OCI-LY7 (cell line): ENCODE measurements at regions not wholly inside any gene's neighbourhood (a gene's known extent, or its start where the extent isn't known, plus 50 kb on each side); places are given as distances from the start of the nearest gene placed in this dataset.

Experiments
- BruUV-seq: library from RNA; stranded (reverse); fragments of 400-500 nt; replicated peaks from 2 replicates; lab custom pipeline; 2021; lab: Mats Ljungman, UMichigan
- CTCF ChIA-PET: fragments of 300-600 bp; sonication (Branson Sonifier 250); formaldehyde crosslinking; loops from one replicate; lab custom pipeline; 2022; ENCODE audit warnings: antibody characterized with exemption; ENCODE audit not compliant: unreplicated experiment; lab: Charles Lee
- POLR2A ChIA-PET: fragments of 300-600 bp; sonication (Branson Sonifier 250); formaldehyde crosslinking; loops from one replicate; lab custom pipeline; 2022; ENCODE audit warnings: antibody characterized with exemption; lab: Charles Lee
- DNase-seq: peaks from one replicate; pipeline ENCODE4 v3.0.0-alpha.2; 2015; ENCODE audit warnings: low spot score
- H2AFZ ChIP-seq: fragments of 200-600 bp; sonication (generic), shearing (Covaris generic); 2 replicates; pipeline ENCODE4 v1.6.1; 2014; ENCODE audit warnings: mild to moderate bottlenecking, antibody characterized with exemption, low read length, moderate library complexity
- H3K27ac ChIP-seq: fragments of 200-600 bp; sonication (generic); 2 replicates; pipeline ENCODE4 v1.5.1; 2014; ENCODE audit warnings: mixed run types, low read depth, mild to moderate bottlenecking, moderate library complexity, low read length, inconsistent platforms; ENCODE audit not compliant: poor library complexity, severe bottlenecking
- H3K36me3 ChIP-seq: fragments of 200-600 bp; sonication (generic); 2 replicates; pipeline ENCODE4 v1.6.1; 2014; ENCODE audit warnings: mild to moderate bottlenecking, antibody characterized with exemption, low read length, moderate library complexity, mixed read lengths; ENCODE audit not compliant: insufficient read depth
- H3K4me1 ChIP-seq: fragments of 200-600 bp; sonication (generic); 2 replicates; pipeline ENCODE4 v1.5.1; 2014; ENCODE audit warnings: mild to moderate bottlenecking, low read length; ENCODE audit not compliant: insufficient read depth, poor library complexity, severe bottlenecking
- H3K4me2 ChIP-seq: fragments of 200-600 bp; sonication (generic); 2 replicates; pipeline ENCODE4 v1.6.1; 2014; ENCODE audit warnings: mild to moderate bottlenecking, low read length
- H3K4me3 ChIP-seq: fragments of 200-600 bp; sonication (generic); 2 replicates; pipeline ENCODE4 v1.5.1; 2014; ENCODE audit warnings: mild to moderate bottlenecking, low read depth, low read length; ENCODE audit not compliant: poor library complexity, severe bottlenecking
- H3K79me2 ChIP-seq: fragments of 200-600 bp; sonication (generic); 2 replicates; pipeline ENCODE4 v1.6.1; 2016; ENCODE audit warnings: low read depth, mild to moderate bottlenecking, low read length, moderate library complexity, mixed read lengths; ENCODE audit not compliant: insufficient read depth
- H3K9me2 ChIP-seq: fragments of 200-600 bp; sonication (generic); 2 replicates; pipeline ENCODE4 v1.6.1; 2016; ENCODE audit warnings: mild to moderate bottlenecking, low read length, mixed read lengths; ENCODE audit not compliant: insufficient read depth
- H3K9me3 ChIP-seq: fragments of 200-600 bp; sonication (generic); 2 replicates; pipeline ENCODE4 v1.6.1; 2014; ENCODE audit warnings: mild to moderate bottlenecking, mixed run types, low read length, mixed read lengths
- H4K20me1 ChIP-seq: fragments of 200-600 bp; sonication (generic); 2 replicates; pipeline ENCODE4 v1.6.1; 2014; ENCODE audit warnings: mild to moderate bottlenecking, antibody characterized with exemption, low read length, moderate library complexity, mixed read lengths; ENCODE audit not compliant: insufficient read depth
- CTCF ChIP-seq: fragments of 200-600 bp; sonication (generic); conservative IDR thresholded peaks from 2 replicates; pipeline ENCODE4 v1.5.1; 2014; ENCODE audit warnings: mild to moderate bottlenecking, antibody characterized with exemption, low read length, moderate library complexity, mixed read lengths
- EZH2phosphoT487 ChIP-seq: fragments of 200-600 bp; sonication (generic); IDR thresholded peaks from 2 replicates; pipeline ENCODE4 v1.6.1; 2018; ENCODE audit warnings: low read depth, borderline replicate concordance, mild to moderate bottlenecking, mixed run types, antibody characterized with exemption, low read length, moderate library complexity, mixed read lengths
- intact Hi-C: fragments of 100-400 bp; cut with micrococcal nuclease; formaldehyde crosslinking; loops from one replicate; pipeline ENCODE4 v1.10.0; 2022; ENCODE audit not compliant: unreplicated experiment

DNA sequence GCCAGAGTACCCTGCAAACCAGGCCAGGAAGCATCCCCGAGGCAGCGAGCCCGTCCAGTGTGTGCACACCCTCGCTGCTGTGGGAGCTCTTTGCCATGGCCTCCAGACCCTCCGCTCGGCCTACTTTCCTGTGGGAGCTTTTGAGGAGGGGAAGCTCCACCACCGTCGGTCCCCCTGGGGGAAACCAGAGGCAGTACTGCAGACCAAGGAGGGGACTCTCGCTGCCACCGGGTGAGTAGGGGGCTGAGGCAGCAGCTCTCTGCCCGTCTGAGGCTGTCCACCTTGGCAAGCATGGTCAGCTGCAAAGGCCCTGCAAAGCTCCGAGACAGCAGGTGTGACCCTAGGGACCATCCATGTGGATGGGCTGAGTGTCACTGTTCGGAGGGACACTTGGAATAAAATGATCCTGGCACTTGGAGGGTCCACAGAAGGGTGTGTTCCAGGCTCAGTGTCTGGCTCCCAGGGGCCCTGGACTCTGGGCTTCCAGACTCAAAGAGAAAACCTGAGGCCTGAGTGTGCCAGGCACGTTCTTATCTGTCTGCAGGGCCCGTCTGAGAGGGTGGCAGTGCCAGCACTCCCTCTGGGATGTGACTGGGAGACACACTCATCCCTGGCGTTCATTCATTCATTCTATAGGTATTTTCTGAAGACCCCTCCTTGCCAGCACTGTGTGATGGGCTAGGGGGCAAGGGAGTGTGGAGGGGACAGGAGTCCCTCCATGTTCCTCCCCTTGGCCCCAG lies 282.8 kb upstream of the HS6ST1 start:
- Histone ChIP-seq H3K27ac (no peak overlapping the region), H2AFZ (no peak overlapping the region), H3K9me2 (no peaks in the 10 kb centered on the region), H3K79me2 (no peaks in the 10 kb centered on the region), H3K4me2 (no peak overlapping the region), H4K20me1 (no peaks in the 10 kb centered on the region), H3K36me3 (no peaks in the 10 kb centered on the region), H3K4me3 (no peak overlapping the region), H3K9me3 (no peaks in the 10 kb centered on the region), H3K4me1 (peaks cover 12% of the 10 kb centered on the region)
- BruUV-seq, result no TSS peak
- no peak for DNase-seq
- no peak for TF ChIP-seq EZH2phosphoT487
- TF ChIP-seq CTCF, result no peak
- CTCF ChIA-PET, result no interaction called here
- intact Hi-C loops, result no loop called here
- POLR2A ChIA-PET, result no interaction called here

DNA sequence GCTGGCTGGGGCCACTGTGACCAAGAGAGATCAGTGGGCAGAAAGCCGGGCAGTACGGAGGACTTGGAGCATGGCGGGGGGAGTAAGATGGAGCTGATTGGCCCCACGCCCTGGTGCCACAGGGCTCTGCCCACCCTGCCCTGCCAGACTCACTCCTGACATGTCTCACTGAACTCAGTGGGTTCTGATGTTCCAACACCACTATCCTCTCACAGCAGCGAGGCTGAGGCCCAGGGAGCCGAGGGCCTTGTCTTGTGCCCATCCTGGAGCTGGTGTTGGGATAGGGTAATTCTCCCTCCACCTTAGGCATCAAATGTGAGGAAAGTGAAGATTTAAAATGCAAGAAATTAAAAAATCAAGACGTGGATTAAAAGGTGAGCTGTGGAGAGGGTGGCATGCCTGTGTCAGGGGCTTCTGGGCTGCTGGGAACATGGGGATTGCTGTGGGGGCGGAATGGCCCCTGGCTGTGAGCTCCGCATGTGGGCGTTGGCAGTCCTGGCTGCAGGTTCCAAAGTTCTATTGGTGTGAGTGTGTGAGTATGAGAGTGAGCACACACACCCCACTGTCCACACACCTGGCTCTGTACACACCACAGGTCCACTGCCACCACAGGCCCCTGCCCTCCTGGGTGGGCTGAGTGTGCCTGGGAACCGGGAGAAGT lies 283.5 kb upstream of the HS6ST1 start:
- ChIA-PET POLR2A (no interaction called here), CTCF (no interaction called here)
- no peak for TF ChIP-seq CTCF
- TF ChIP-seq EZH2phosphoT487, result no peak
- H3K27ac ChIP-seq, result no peak overlapping the region
- no peaks in the 10 kb centered on the region for H3K9me2 ChIP-seq
- DNase-seq, result no peak
- H3K79me2 ChIP-seq, result no peaks in the 10 kb centered on the region
- no peak overlapping the region for H3K4me2 ChIP-seq
- H3K4me1 ChIP-seq, result peaks cover 11% of the 10 kb centered on the region
- no peak overlapping the region for H3K4me3 ChIP-seq
- no peaks in the 10 kb centered on the region for H4K20me1 ChIP-seq
- intact Hi-C loops, result no loop called here
- BruUV-seq, result no TSS peak
- H3K36me3 ChIP-seq, result no peaks in the 10 kb centered on the region
- H3K9me3 ChIP-seq, result no peaks in the 10 kb centered on the region
- H2AFZ ChIP-seq, result no peak overlapping the region

GRCh38 chr2:128602699-128603101 lies 284.0 kb upstream of the HS6ST1 start:
- BruUV-seq, result no TSS peak
- Histone ChIP-seq H3K9me2 (no peaks in the 10 kb centered on the region), H3K79me2 (no peaks in the 10 kb centered on the region), H3K4me3 (no peak overlapping the region), H3K4me2 (no peak overlapping the region), H2AFZ (no peak overlapping the region), H3K4me1 (peaks cover 5% of the 10 kb centered on the region), H4K20me1 (no peaks in the 10 kb centered on the region), H3K27ac (no peak overlapping the region), H3K9me3 (no peaks in the 10 kb centered on the region), H3K36me3 (no peaks in the 10 kb centered on the region)
- intact Hi-C loops, result no loop called here
- DNase-seq, result no peak
- ChIA-PET POLR2A (no interaction called here), CTCF (no interaction called here)
- TF ChIP-seq CTCF (no peak), EZH2phosphoT487 (no peak)
